ENCODE measurements at regions not wholly inside any gene's neighbourhood (a gene's known extent, or its start where the extent isn't known, plus 50 kb on each side); places are given as distances from the start of the nearest gene placed in this dataset.
"Not testable (repeated sequence)": the region's sequence is repeated elsewhere in the genome, so short reads cannot be mapped to it uniquely, and the experiment has no call there.

GRCh38 chr6:170057034-170057734, 233.7 kb downstream of the DLL1 start:
- TF ChIP-seq, protein P1, sequence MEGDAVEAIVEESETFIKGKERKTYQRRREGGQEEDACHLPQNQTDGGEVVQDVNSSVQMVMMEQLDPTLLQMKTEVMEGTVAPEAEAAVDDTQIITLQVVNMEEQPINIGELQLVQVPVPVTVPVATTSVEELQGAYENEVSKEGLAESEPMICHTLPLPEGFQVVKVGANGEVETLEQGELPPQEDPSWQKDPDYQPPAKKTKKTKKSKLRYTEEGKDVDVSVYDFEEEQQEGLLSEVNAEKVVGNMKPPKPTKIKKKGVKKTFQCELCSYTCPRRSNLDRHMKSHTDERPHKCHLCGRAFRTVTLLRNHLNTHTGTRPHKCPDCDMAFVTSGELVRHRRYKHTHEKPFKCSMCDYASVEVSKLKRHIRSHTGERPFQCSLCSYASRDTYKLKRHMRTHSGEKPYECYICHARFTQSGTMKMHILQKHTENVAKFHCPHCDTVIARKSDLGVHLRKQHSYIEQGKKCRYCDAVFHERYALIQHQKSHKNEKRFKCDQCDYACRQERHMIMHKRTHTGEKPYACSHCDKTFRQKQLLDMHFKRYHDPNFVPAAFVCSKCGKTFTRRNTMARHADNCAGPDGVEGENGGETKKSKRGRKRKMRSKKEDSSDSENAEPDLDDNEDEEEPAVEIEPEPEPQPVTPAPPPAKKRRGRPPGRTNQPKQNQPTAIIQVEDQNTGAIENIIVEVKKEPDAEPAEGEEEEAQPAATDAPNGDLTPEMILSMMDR (conservative IDR thresholded peaks at IDR 0.05) = no peak
- no peak overlapping the region for H3K27ac ChIP-seq

GRCh38 chr6:170056278-170056711, 234.6 kb downstream of the DLL1 start:
- no peak overlapping the region for H3K27ac ChIP-seq
- TF ChIP-seq, protein P1 (conservative IDR thresholded peaks at IDR 0.05) = no peak

DNA sequence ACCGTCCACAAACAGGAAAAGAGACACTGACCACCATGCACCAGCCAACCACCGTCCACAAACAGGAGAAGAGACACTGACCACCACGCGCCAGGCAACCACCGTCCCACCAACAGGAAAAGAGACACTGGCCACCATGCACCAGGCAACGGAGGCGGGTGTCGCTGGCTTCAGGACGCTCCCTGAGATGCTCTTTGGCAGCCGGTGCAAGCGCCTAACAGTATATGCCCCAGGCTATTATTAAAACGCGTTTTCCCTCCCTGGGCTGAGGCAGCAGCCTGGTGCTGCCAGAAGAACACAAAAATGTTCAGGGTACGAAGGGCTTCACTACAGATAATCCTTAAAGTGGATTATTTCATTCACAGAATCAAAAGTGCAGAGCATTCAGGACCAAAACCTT, 235.1 kb downstream of the DLL1 start:
- not testable (repeated sequence) for H3K27ac ChIP-seq

DNA sequence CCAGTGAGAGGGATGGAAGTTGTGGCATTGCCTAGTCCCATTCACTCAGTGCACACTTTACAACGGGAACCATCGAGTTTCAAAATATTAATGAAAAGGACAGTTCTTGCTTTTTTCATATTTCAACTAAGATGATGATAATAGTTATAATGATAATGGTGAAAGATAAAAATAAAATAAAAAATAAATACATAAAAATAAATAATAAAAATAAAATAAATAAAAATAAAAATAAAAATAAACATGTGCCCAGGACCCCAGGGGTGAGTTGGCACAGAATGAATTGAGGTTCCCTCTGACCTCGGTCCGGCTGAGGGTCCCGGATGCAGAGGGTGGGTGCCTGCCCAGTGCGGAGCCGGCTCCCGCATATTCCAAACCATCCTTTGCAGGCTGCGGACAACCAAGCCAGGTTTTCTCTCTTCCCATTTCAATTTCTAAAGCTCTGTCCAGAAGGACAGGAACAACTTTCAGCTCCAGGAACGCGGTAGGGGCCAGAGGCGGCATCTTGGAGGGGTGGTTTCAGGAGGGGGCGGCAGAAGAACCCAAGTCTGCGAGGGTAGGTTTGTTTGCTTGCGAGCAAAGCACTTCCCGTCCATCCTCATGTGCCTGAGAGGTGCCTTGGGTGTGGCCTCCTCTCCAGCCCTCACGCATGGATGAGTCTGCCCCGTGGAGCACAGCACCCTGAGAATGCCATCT, 236.8 kb downstream of the DLL1 start:
- no peak overlapping the region for H3K27ac ChIP-seq
- TF ChIP-seq, protein P1 (conservative IDR thresholded peaks at IDR 0.05) = no peak

DNA sequence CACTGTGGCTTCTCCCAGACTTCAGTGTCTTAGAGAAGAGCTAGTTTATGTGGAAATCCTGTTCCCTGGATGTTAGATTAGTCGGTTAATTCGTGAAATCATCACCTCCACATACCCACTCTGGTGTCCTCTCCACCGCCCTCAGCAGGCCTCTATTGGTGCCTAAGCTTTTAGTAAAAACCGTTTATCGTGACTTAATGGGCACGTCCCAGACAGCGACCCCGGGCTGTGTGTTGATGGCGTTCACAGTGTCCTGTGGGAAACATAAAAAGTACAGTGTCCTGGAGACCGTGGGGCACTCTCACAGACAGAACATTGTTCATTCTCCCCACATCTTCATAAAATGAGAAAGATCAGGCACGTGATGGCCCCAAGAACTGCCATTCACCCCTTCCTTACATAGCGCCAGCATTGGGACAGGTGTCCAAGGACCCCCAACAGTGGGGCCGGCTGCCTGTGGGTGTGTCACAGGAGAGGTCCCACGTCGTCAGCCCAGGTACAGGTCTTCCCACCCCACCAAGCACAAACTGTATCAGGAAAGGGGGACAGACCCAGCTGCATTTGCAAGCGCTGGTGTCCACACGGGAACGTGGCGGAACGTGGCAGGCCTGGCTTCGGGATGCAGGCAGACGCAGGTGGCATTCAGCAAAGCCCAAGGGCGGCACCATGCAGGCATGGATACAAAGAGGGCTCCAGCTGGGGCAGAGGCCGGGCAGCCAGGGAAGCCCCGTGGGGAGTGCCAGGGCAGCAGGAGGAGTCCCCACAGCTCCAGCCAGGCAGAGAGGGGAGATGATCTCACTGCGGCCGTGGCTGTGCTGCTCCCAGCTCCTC, 237.7 kb downstream of the DLL1 start:
- H3K27ac ChIP-seq = no peak overlapping the region
- TF ChIP-seq, protein P1 (conservative IDR thresholded peaks at IDR 0.05) = no peak

DNA sequence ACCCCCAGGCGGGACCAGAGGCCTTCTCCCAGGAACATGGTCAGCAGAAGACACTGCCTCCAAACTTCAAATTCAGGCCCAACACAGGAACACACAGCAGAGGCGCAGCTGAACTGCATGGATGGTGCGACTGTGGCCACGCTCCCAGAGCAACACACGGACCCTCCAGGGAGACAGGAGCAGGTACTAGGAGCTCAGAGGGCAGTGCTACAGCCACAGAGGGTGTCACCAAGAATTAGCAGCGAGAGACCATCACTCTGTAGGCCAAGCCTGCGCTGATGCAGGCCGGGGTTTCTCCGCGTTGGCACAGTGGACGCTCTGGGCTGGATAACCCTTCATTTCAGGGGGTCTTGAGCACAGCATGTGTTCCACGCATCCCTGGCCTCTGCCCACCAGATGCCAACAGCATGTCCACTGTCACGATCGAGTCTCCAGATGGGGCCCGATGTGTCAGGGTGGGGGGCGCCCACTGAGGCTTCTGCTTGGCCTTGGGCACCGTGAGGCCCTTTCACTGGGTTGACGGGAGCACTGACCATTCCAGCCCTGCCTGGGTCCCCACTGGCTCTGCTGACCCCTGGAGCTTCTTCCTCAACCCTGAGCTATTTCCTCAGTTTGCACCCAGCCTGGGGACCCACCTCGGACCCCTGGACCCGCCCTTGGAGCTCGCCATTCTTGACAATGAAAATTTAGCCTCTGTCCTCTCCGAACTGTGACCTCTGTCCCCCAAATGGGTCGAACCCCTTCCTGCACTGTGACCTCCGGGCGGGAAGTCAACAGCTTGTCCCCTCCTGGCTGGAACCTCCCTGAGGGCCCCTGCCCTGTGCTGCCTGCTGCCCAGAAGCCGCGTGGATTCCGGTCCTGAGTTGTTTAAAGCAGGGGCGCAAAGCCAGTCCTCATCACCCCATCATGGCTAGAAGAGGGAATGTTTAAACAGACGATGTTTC, 239.4 kb downstream of the DLL1 start:
- no peak overlapping the region for H3K27ac ChIP-seq
- TF ChIP-seq, protein P1 (conservative IDR thresholded peaks at IDR 0.05) = no peak

- TF ChIP-seq, protein P1 (conservative IDR thresholded peaks at IDR 0.05) = no peak
- no peak overlapping the region for H3K27ac ChIP-seq
These were observed 240.3 kb downstream of the DLL1 start for GRCh38 chr6:170050591-170051041.
